GM12878 (cell line): ENCODE measurements at regions not wholly inside any gene's neighbourhood (a gene's known extent, or its start where the extent isn't known, plus 50 kb on each side); places are given as distances from the start of the nearest gene placed in this dataset.

ENCODE experiments used
- CTCF ChIP-seq, 3 experiments: IDR thresholded peaks in 2 of 3; conservative IDR thresholded peaks in 1 of 3; 2 replicates each; pipeline ENCODE4 v1.5.1; 2011; ENCODE audit warnings: low read depth in 3 of 3, low read length in 3 of 3, mild to moderate bottlenecking in 3 of 3, control low read depth in 2 of 3, moderate library complexity in 2 of 3, inconsistent platforms in 1 of 3, mixed read lengths in 1 of 3; ENCODE audit not compliant: control insufficient read depth in 2 of 3, insufficient read depth in 1 of 3; ENCODE audit errors: extremely low read depth in 1 of 3
- GABPA ChIP-seq: IDR thresholded peaks from 2 replicates; pipeline ENCODE4 v1.6.1; 2014; ENCODE audit warnings: antibody characterized with exemption, low read depth, mild to moderate bottlenecking, inconsistent platforms
- MTA2 ChIP-seq: fragments of 450-650 bp; IDR thresholded peaks from 2 replicates; pipeline ENCODE4 v1.6.1; 2016; ENCODE audit warnings: low read depth, mild to moderate bottlenecking, moderate library complexity
- NBN ChIP-seq: fragments of 450-650 bp; IDR thresholded peaks from 2 replicates; pipeline ENCODE4 v1.6.1; 2016
- NFIC ChIP-seq: IDR thresholded peaks from 2 replicates; pipeline ENCODE4 v1.6.1; 2012; ENCODE audit warnings: low read depth, mild to moderate bottlenecking, inconsistent platforms, low read length, moderate library complexity
- RAD21 ChIP-seq: IDR thresholded peaks from 2 replicates; pipeline ENCODE4 v1.6.1; 2011; ENCODE audit warnings: mild to moderate bottlenecking, low read depth, low read length, moderate library complexity; ENCODE audit not compliant: insufficient read depth
- RBBP5 ChIP-seq: fragments of 200-600 bp; sonication (generic); conservative IDR thresholded peaks from 2 replicates; pipeline ENCODE4 v1.6.1; 2016
- TCF12 ChIP-seq: IDR thresholded peaks from 2 replicates; pipeline ENCODE4 v1.6.1; 2011; ENCODE audit warnings: low read depth, mild to moderate bottlenecking, low read length
- YY1 ChIP-seq: IDR thresholded peaks from 2 replicates; pipeline ENCODE4 v1.6.1; 2011; ENCODE audit warnings: low read depth, mild to moderate bottlenecking, low read length
- ZBTB11 ChIP-seq: fragments of 450-650 bp; formaldehyde crosslinking; IDR thresholded peaks from 2 replicates; pipeline ENCODE4 v1.5.0; 2022; ENCODE audit warnings: mild to moderate bottlenecking, missing genetic modification characterization
- ZNF207 ChIP-seq: fragments of 450-650 bp; IDR thresholded peaks from 2 replicates; pipeline ENCODE4 v1.6.1; 2014; ENCODE audit warnings: antibody characterized with exemption, mild to moderate bottlenecking, borderline replicate concordance
- ZNF217 ChIP-seq: fragments of 450-650 bp; IDR thresholded peaks from 2 replicates; pipeline ENCODE4 v1.6.1; 2017; ENCODE audit warnings: antibody characterized with exemption, mild to moderate bottlenecking
- ZNF24 ChIP-seq: fragments of 450-650 bp; IDR thresholded peaks from 2 replicates; pipeline ENCODE4 v1.6.1; 2017; ENCODE audit warnings: antibody characterized with exemption, mild to moderate bottlenecking
- TF ChIP-seq, protein P1 (sequence below): IDR thresholded peaks from 2 replicates; pipeline ENCODE4 v1.6.1; 2012; ENCODE audit warnings: mild to moderate bottlenecking, low read depth, low read length

DNA sequence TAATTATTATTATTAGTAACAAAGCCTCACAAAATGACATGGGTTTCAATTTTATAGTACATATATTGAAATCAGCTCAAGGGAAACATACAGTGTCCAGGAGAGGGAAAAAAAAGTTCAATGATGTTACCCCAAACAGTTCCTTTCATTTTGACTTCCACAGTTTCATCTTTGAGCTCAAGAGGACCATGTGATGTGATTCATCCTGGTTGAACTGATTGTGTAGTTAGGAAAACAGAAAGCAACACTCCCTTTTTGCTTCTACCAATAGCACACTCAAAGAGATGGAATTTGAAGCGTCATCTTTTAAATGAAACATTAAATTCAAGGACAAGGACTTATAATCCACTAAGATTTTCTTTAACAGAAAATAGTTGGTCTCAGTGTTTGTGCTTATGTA, 461.0 kb downstream of the FOXG1 start:
- TF ChIP-seq GABPA (no peak), CTCF (IDR thresholded peaks at IDR 0.05 in 2 of 3, conservative IDR thresholded peaks at IDR 0.05 in 1 of 3; ENCODE audit: control insufficient read depth in 2 of 3, extremely low read depth in 1 of 3, insufficient read depth in 1 of 3, low read depth in 3 of 3, low read length in 3 of 3) (no peak), NBN (no peak), ZBTB11 (CRISPR knock-in tag) (no peak), RBBP5 (no peak), RAD21 (no peak), YY1 (no peak), ZNF207 (no peak), TCF12 (no peak), NFIC (no peak), MTA2 (no peak), ZNF217 (no peak), ZNF24 (no peak)
- TF ChIP-seq, protein P1, sequence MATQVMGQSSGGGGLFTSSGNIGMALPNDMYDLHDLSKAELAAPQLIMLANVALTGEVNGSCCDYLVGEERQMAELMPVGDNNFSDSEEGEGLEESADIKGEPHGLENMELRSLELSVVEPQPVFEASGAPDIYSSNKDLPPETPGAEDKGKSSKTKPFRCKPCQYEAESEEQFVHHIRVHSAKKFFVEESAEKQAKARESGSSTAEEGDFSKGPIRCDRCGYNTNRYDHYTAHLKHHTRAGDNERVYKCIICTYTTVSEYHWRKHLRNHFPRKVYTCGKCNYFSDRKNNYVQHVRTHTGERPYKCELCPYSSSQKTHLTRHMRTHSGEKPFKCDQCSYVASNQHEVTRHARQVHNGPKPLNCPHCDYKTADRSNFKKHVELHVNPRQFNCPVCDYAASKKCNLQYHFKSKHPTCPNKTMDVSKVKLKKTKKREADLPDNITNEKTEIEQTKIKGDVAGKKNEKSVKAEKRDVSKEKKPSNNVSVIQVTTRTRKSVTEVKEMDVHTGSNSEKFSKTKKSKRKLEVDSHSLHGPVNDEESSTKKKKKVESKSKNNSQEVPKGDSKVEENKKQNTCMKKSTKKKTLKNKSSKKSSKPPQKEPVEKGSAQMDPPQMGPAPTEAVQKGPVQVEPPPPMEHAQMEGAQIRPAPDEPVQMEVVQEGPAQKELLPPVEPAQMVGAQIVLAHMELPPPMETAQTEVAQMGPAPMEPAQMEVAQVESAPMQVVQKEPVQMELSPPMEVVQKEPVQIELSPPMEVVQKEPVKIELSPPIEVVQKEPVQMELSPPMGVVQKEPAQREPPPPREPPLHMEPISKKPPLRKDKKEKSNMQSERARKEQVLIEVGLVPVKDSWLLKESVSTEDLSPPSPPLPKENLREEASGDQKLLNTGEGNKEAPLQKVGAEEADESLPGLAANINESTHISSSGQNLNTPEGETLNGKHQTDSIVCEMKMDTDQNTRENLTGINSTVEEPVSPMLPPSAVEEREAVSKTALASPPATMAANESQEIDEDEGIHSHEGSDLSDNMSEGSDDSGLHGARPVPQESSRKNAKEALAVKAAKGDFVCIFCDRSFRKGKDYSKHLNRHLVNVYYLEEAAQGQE: no peak
